GM10266 (cell line): ENCODE measurements at regions not wholly inside any gene's neighbourhood (a gene's known extent, or its start where the extent isn't known, plus 50 kb on each side); places are given as distances from the start of the nearest gene placed in this dataset.

Experiments used
- DNase-seq: peaks from one replicate; pipeline ENCODE4 v3.0.0; 2012; ENCODE audit errors: extremely low spot score
- CTCF ChIP-seq: IDR thresholded peaks from 2 replicates; pipeline ENCODE4 v1.5.1; 2012; ENCODE audit warnings: mild to moderate bottlenecking, low read depth; ENCODE audit not compliant: control insufficient read depth, insufficient read depth; ENCODE audit errors: missing control alignments

GRCh38 chr6:126764671-126765070, 353.8 kb upstream of the RSPO3 start:
- no peak for DNase-seq
- TF ChIP-seq CTCF = no peak

GRCh38 chr6:126766820-126767219, 351.7 kb upstream of the RSPO3 start:
- TF ChIP-seq CTCF = no peak
- no peak for DNase-seq

GRCh38 chr6:126767711-126768110, 350.8 kb upstream of the RSPO3 start:
- DNase-seq = no peak
- no peak for TF ChIP-seq CTCF

GRCh38 chr6:126770176-126770575, 348.3 kb upstream of the RSPO3 start:
- TF ChIP-seq CTCF = no peak
- DNase-seq = no peak

GRCh38 chr6:126773112-126773805, 345.2 kb upstream of the RSPO3 start:
- TF ChIP-seq CTCF = no peak
- no peak for DNase-seq

- no peak for DNase-seq
- no peak for TF ChIP-seq CTCF
These were observed 339.1 kb upstream of the RSPO3 start for GRCh38 chr6:126779331-126779730.

- no peak for TF ChIP-seq CTCF
- no peak for DNase-seq
These were observed 336.9 kb upstream of the RSPO3 start for GRCh38 chr6:126781582-126781981.
